GM12892 (cell line): ENCODE measurements at regions not wholly inside any gene's neighbourhood (a gene's known extent, or its start where the extent isn't known, plus 50 kb on each side); places are given as distances from the start of the nearest gene placed in this dataset.
"Not testable (repeated sequence)": the region's sequence is repeated elsewhere in the genome, so short reads cannot be mapped to it uniquely, and the experiment has no call there.

Experiments used
- DNase-seq: peaks from one replicate; pipeline ENCODE4 v3.0.0; 2011; ENCODE audit not compliant: insufficient read length
- FAIRE-seq: peaks from 2 replicates; lab custom pipeline; 2011; peaks lifted over from hg19 to GRCh38; lab: Jason Lieb, UNC
- POLR2A ChIP-seq: IDR thresholded peaks from 2 replicates; pipeline ENCODE4 v1.6.1; 2011; ENCODE audit warnings: low read depth, low read length, control low read depth
- POLR2AphosphoS5 ChIP-seq: IDR thresholded peaks from 2 replicates; pipeline ENCODE4 v1.6.1; 2011; ENCODE audit warnings: low read depth, low read length, control low read depth
- TAF1 ChIP-seq: IDR thresholded peaks from 2 replicates; pipeline ENCODE4 v1.6.1; 2011; ENCODE audit warnings: low read depth, mild to moderate bottlenecking, control low read depth, low read length, borderline replicate concordance

- FAIRE-seq = no peak
- no peak for TF ChIP-seq POLR2A
- no peak for TF ChIP-seq TAF1
- TF ChIP-seq POLR2AphosphoS5 = no peak
- DNase-seq = no peak
Measured at GRCh38 chr14:97120611-97121031, 323.4 kb downstream of the VRK1 start.

GRCh38 chr14:97129639-97130038 is 332.5 kb downstream of the VRK1 start:
- FAIRE-seq (no peak), DNase-seq (no peak)
- TF ChIP-seq TAF1 (no peak), POLR2A (no peak), POLR2AphosphoS5 (no peak)

GRCh38 chr14:97135847-97136246 is 338.7 kb downstream of the VRK1 start:
- not testable (repeated sequence) for FAIRE-seq

GRCh38 chr14:97137705-97138104 is 340.5 kb downstream of the VRK1 start:
- TF ChIP-seq TAF1 (no peak), POLR2AphosphoS5 (no peak), POLR2A (no peak)
- DNase-seq (no peak), FAIRE-seq (no peak)

More at GRCh38 chr14:97135847-97136246, 338.7 kb downstream of the VRK1 start:
- not testable (repeated sequence) for DNase-seq

GRCh38 chr14:97138801-97139200 is 341.6 kb downstream of the VRK1 start:
- DNase-seq (no peak), FAIRE-seq (no peak)
- no peak for TF ChIP-seq POLR2A
- no peak for TF ChIP-seq TAF1
- TF ChIP-seq POLR2AphosphoS5 = no peak

GRCh38 chr14:97143011-97143410 is 345.8 kb downstream of the VRK1 start:
- TF ChIP-seq POLR2AphosphoS5 = no peak
- no peak for TF ChIP-seq TAF1
- DNase-seq (no peak), FAIRE-seq (no peak)

- FAIRE-seq = no peak
- TF ChIP-seq POLR2A = no peak
- TF ChIP-seq POLR2AphosphoS5 = no peak
Measured at GRCh38 chr14:97143456-97143855, 346.3 kb downstream of the VRK1 start.

GRCh38 chr14:97148021-97148420 is 350.8 kb downstream of the VRK1 start:
- not testable (repeated sequence) for DNase-seq, FAIRE-seq

More at GRCh38 chr14:97143456-97143855, 346.3 kb downstream of the VRK1 start:
- no peak for DNase-seq

GRCh38 chr14:97149775-97150174 is 352.6 kb downstream of the VRK1 start:
- no peak for TF ChIP-seq POLR2AphosphoS5
- TF ChIP-seq TAF1 = no peak
- TF ChIP-seq POLR2A = no peak
- FAIRE-seq = no peak
- no peak for DNase-seq

GRCh38 chr14:97153527-97153926 is 356.3 kb downstream of the VRK1 start:
- DNase-seq = no peak
- TF ChIP-seq POLR2A (no peak), POLR2AphosphoS5 (no peak), TAF1 (no peak)
- no peak for FAIRE-seq

GRCh38 chr14:97155320-97155719 is 358.1 kb downstream of the VRK1 start:
- DNase-seq = no peak

GRCh38 chr14:97155814-97156213 is 358.6 kb downstream of the VRK1 start:
- no peak for DNase-seq
- FAIRE-seq = no peak
- TF ChIP-seq TAF1 (no peak), POLR2A (no peak), POLR2AphosphoS5 (no peak)

More at GRCh38 chr14:97155320-97155719, 358.1 kb downstream of the VRK1 start:
- no peak for FAIRE-seq
- TF ChIP-seq POLR2AphosphoS5 = no peak
- TF ChIP-seq TAF1 = no peak
- TF ChIP-seq POLR2A = no peak

- FAIRE-seq (no peak), DNase-seq (no peak)
- TF ChIP-seq TAF1 (no peak), POLR2AphosphoS5 (no peak)
Measured at GRCh38 chr14:97156705-97157104, 359.5 kb downstream of the VRK1 start.

- FAIRE-seq = no peak
- no peak for TF ChIP-seq POLR2A
- TF ChIP-seq TAF1 = no peak
- no peak for TF ChIP-seq POLR2AphosphoS5
- DNase-seq = no peak
Measured at GRCh38 chr14:97158102-97158501, 360.9 kb downstream of the VRK1 start.

GRCh38 chr14:97159124-97159523 is 361.9 kb downstream of the VRK1 start:
- TF ChIP-seq TAF1 (no peak), POLR2AphosphoS5 (no peak), POLR2A (no peak)
- FAIRE-seq (no peak), DNase-seq (no peak)
